ENCODE measurements at regions not wholly inside any gene's neighbourhood (a gene's known extent, or its start where the extent isn't known, plus 50 kb on each side); places are given as distances from the start of the nearest gene placed in this dataset.

- TF ChIP-seq SP1 (IDR thresholded peaks at IDR 0.05; ENCODE audit: low read depth, low read length) (no peak), TBP (IDR thresholded peaks at IDR 0.05; ENCODE audit: low read depth, low read length) (no peak), POU5F1 (IDR thresholded peaks at IDR 0.05; ENCODE audit: low read depth, low read length) (no peak), YY1 (IDR thresholded peaks at IDR 0.05; ENCODE audit: low read depth, low read length) (no peak)
Measured at GRCh38 chr14:57937676-57938075, 71.8 kb upstream of the SLC35F4 start (continued).

Data from H1 (cell line).